Hindlimb muscle (tissue), 1 donor: ENCODE measurements at regions not wholly inside any gene's neighbourhood (a gene's known extent, or its start where the extent isn't known, plus 50 kb on each side); places are given as distances from the start of the nearest gene placed in this dataset.

Experiments
- DNase-seq: peaks from one replicate; pipeline ENCODE4 v3.0.0-alpha.2; 2013

GRCh38 chrX:49773993-49774392, 55.1 kb upstream of the PAGE4 start:
- DNase-seq = no peak

GRCh38 chrX:49767236-49767635, 61.9 kb upstream of the PAGE4 start:
- DNase-seq = peak; percentile 5

- DNase-seq = no peak
Measured at GRCh38 chrX:49762175-49762720, 66.5 kb upstream of the PAGE1 start.

- DNase-seq = peak; percentile 6
Measured at GRCh38 chrX:49761481-49761880, 65.7 kb upstream of the PAGE1 start.

- DNase-seq = no peak
Measured at GRCh38 chrX:49760290-49760890, 64.6 kb upstream of the PAGE1 start.

- DNase-seq = no peak
Measured at GRCh38 chrX:49756692-49757091, 60.9 kb upstream of the PAGE1 start.

- DNase-seq = peak; percentile 8
Measured at GRCh38 chrX:49754233-49754857, 58.6 kb upstream of the PAGE1 start.

GRCh38 chrX:49753691-49754090, 57.9 kb upstream of the PAGE1 start:
- DNase-seq = no peak

GRCh38 chrX:49748211-49748956, 52.6 kb upstream of the PAGE1 start:
- DNase-seq = no peak

- no peak for DNase-seq
Measured at GRCh38 chrX:49746306-49746705, 50.5 kb upstream of the PAGE1 start.
